ENCODE measurements at regions not wholly inside any gene's neighbourhood (a gene's known extent, or its start where the extent isn't known, plus 50 kb on each side); places are given as distances from the start of the nearest gene placed in this dataset.
"Not testable (repeated sequence)": the region's sequence is repeated elsewhere in the genome, so short reads cannot be mapped to it uniquely, and the experiment has no call there.

- in situ Hi-C loops (cut with MboI; ENCODE audit: low sequenced_read_pairs): not testable (repeated sequence)
These were observed 53.0 kb upstream of the C1QTNF3 start for GRCh38 chr5:34096033-34096432.

GRCh38 chr5:34099891-34100290 is 56.9 kb upstream of the C1QTNF3 start:
- H3K4me3 ChIP-seq; in situ Hi-C loops (cut with MboI; ENCODE audit: low sequenced_read_pairs); H3K36me3 ChIP-seq (replicated peaks); H3K27me3 ChIP-seq (ENCODE audit: low read depth); H3K4me1 ChIP-seq; H3K9me3 ChIP-seq; DNase-seq (ENCODE audit: low spot score in 2 of 2): not testable (repeated sequence)

More at GRCh38 chr5:34096033-34096432, 53.0 kb upstream of the C1QTNF3 start:
- not testable (repeated sequence) for DNase-seq (ENCODE audit: low spot score in 2 of 2); H3K27me3 ChIP-seq (ENCODE audit: low read depth); H3K36me3 ChIP-seq (replicated peaks); H3K4me1 ChIP-seq; H3K4me3 ChIP-seq; H3K9me3 ChIP-seq

GRCh38 chr5:34101567-34101966 is 58.6 kb upstream of the C1QTNF3 start:
- DNase-seq (ENCODE audit: low spot score in 2 of 2); H3K27me3 ChIP-seq (ENCODE audit: low read depth); H3K4me3 ChIP-seq; in situ Hi-C loops (cut with MboI; ENCODE audit: low sequenced_read_pairs); H3K36me3 ChIP-seq (replicated peaks); H3K9me3 ChIP-seq; H3K4me1 ChIP-seq: not testable (repeated sequence)

GRCh38 chr5:34108897-34109296 is 65.9 kb upstream of the C1QTNF3 start:
- DNase-seq (ENCODE audit: low spot score in 2 of 2); H3K27me3 ChIP-seq (ENCODE audit: low read depth); H3K9me3 ChIP-seq; H3K36me3 ChIP-seq (replicated peaks); in situ Hi-C loops (cut with MboI; ENCODE audit: low sequenced_read_pairs); H3K4me1 ChIP-seq; H3K4me3 ChIP-seq: not testable (repeated sequence)

GRCh38 chr5:34124280-34124679 is 81.3 kb upstream of the C1QTNF3 start:
- DNase-seq (ENCODE audit: low spot score in 2 of 2); H3K4me3 ChIP-seq; H3K4me1 ChIP-seq; H3K9me3 ChIP-seq; H3K36me3 ChIP-seq (replicated peaks); in situ Hi-C loops (cut with MboI; ENCODE audit: low sequenced_read_pairs); H3K27me3 ChIP-seq (ENCODE audit: low read depth): not testable (repeated sequence)

GRCh38 chr5:34125354-34125753 is 82.3 kb upstream of the C1QTNF3 start:
- H3K27me3 ChIP-seq (ENCODE audit: low read depth); in situ Hi-C loops (cut with MboI; ENCODE audit: low sequenced_read_pairs); DNase-seq (ENCODE audit: low spot score in 2 of 2); H3K4me3 ChIP-seq; H3K36me3 ChIP-seq (replicated peaks); H3K9me3 ChIP-seq; H3K4me1 ChIP-seq: not testable (repeated sequence)

- H3K4me1 ChIP-seq; DNase-seq (ENCODE audit: low spot score in 2 of 2); H3K9me3 ChIP-seq; in situ Hi-C loops (cut with MboI; ENCODE audit: low sequenced_read_pairs); H3K36me3 ChIP-seq (replicated peaks); H3K4me3 ChIP-seq; H3K27me3 ChIP-seq (ENCODE audit: low read depth): not testable (repeated sequence)
These were observed 83.7 kb upstream of the C1QTNF3 start for GRCh38 chr5:34126741-34127140.

GRCh38 chr5:34127818-34128217 is 84.8 kb upstream of the C1QTNF3 start:
- H3K36me3 ChIP-seq (replicated peaks); H3K27me3 ChIP-seq (ENCODE audit: low read depth); DNase-seq (ENCODE audit: low spot score in 2 of 2); in situ Hi-C loops (cut with MboI; ENCODE audit: low sequenced_read_pairs); H3K9me3 ChIP-seq; H3K4me3 ChIP-seq; H3K4me1 ChIP-seq: not testable (repeated sequence)

- H3K4me1 ChIP-seq; H3K4me3 ChIP-seq; DNase-seq (ENCODE audit: low spot score in 2 of 2); H3K36me3 ChIP-seq (replicated peaks); H3K27me3 ChIP-seq (ENCODE audit: low read depth); H3K9me3 ChIP-seq; in situ Hi-C loops (cut with MboI; ENCODE audit: low sequenced_read_pairs): not testable (repeated sequence)
These were observed 85.9 kb upstream of the C1QTNF3 start for GRCh38 chr5:34128890-34129289.

GRCh38 chr5:34154988-34155387 is 112.0 kb upstream of the C1QTNF3 start:
- in situ Hi-C loops (cut with MboI; ENCODE audit: low sequenced_read_pairs); H3K27me3 ChIP-seq (ENCODE audit: low read depth); H3K4me3 ChIP-seq; H3K9me3 ChIP-seq; H3K4me1 ChIP-seq; H3K36me3 ChIP-seq (replicated peaks): not testable (repeated sequence)
- peak in 1 of 2 experiments; percentile 5 for DNase-seq (ENCODE audit: low spot score in 2 of 2)

GRCh38 chr5:34156703-34157414 is 113.8 kb upstream of the C1QTNF3 start:
- in situ Hi-C loops (cut with MboI; ENCODE audit: low sequenced_read_pairs); H3K27me3 ChIP-seq (ENCODE audit: low read depth); DNase-seq (ENCODE audit: low spot score in 2 of 2); H3K4me3 ChIP-seq; H3K4me1 ChIP-seq; H3K36me3 ChIP-seq (replicated peaks); H3K9me3 ChIP-seq: not testable (repeated sequence)

GRCh38 chr5:34160904-34161303 is 117.9 kb upstream of the C1QTNF3 start:
- DNase-seq (ENCODE audit: low spot score in 2 of 2); H3K4me1 ChIP-seq; in situ Hi-C loops (cut with MboI; ENCODE audit: low sequenced_read_pairs): not testable (repeated sequence)

GRCh38 chr5:34171398-34171797 is 128.4 kb upstream of the C1QTNF3 start:
- H3K4me3 ChIP-seq; H3K4me1 ChIP-seq; H3K9me3 ChIP-seq; H3K27me3 ChIP-seq (ENCODE audit: low read depth); H3K36me3 ChIP-seq (replicated peaks); in situ Hi-C loops (cut with MboI; ENCODE audit: low sequenced_read_pairs): not testable (repeated sequence)
- peak in 1 of 2 experiments; percentile 23 for DNase-seq (ENCODE audit: low spot score in 2 of 2)

More at GRCh38 chr5:34160904-34161303, 117.9 kb upstream of the C1QTNF3 start:
- not testable (repeated sequence) for H3K4me3 ChIP-seq; H3K27me3 ChIP-seq (ENCODE audit: low read depth); H3K9me3 ChIP-seq; H3K36me3 ChIP-seq (replicated peaks)

GRCh38 chr5:34179453-34180190 is 136.6 kb upstream of the C1QTNF3 start:
- H3K4me1 ChIP-seq; H3K9me3 ChIP-seq; H3K36me3 ChIP-seq (replicated peaks); H3K27me3 ChIP-seq (ENCODE audit: low read depth); H3K4me3 ChIP-seq: not testable (repeated sequence)
- in situ Hi-C loops (cut with MboI; ENCODE audit: low sequenced_read_pairs): loop anchor here (25.0 kb wide), 1 partner anchor 708 kb away; no protein-coding TSS in a partner anchor
- DNase-seq (ENCODE audit: low spot score in 2 of 2): peak in 1 of 2 experiments; percentile 22
